Trophoblast cell (in vitro differentiated cells and primary cell): ENCODE measurements at regions not wholly inside any gene's neighbourhood (a gene's known extent, or its start where the extent isn't known, plus 50 kb on each side); places are given as distances from the start of the nearest gene placed in this dataset.

Experiments
- DNase-seq, 2 donors: peaks; one replicate each; pipeline ENCODE4 v3.0.0-alpha.2; 2016
- H2AFZ ChIP-seq: 2 replicates; pipeline ENCODE4 v1.6.1; 2013; ENCODE audit warnings: low read length, moderate library complexity, mild to moderate bottlenecking; ENCODE audit not compliant: insufficient read depth, poor library complexity
- H2AK5ac ChIP-seq: 2 replicates; pipeline ENCODE4 v1.6.1; 2013; ENCODE audit warnings: mild to moderate bottlenecking, low read length
- H2BK120ac ChIP-seq: 2 replicates; pipeline ENCODE4 v1.6.1; 2013; ENCODE audit warnings: low read length, mild to moderate bottlenecking, moderate library complexity; ENCODE audit not compliant: insufficient read depth, poor library complexity
- H2BK12ac ChIP-seq: 2 replicates; pipeline ENCODE4 v1.6.1; 2013; ENCODE audit warnings: mild to moderate bottlenecking, low read length, moderate library complexity
- H2BK5ac ChIP-seq: 2 replicates; pipeline ENCODE4 v1.6.1; 2013; ENCODE audit warnings: low read length, low read depth, moderate library complexity, mild to moderate bottlenecking; ENCODE audit not compliant: poor library complexity
- H3K14ac ChIP-seq: 2 replicates; pipeline ENCODE4 v1.6.1; 2013; ENCODE audit warnings: mild to moderate bottlenecking, low read length
- H3K18ac ChIP-seq: 2 replicates; pipeline ENCODE4 v1.6.1; 2013; ENCODE audit warnings: mild to moderate bottlenecking, low read length
- H3K23ac ChIP-seq: 2 replicates; pipeline ENCODE4 v1.6.1; 2013; ENCODE audit warnings: low read length
- H3K27ac ChIP-seq: 2 replicates; pipeline ENCODE4 v1.5.1; 2013; ENCODE audit warnings: low read depth, mild to moderate bottlenecking, inconsistent platforms, low read length, moderate library complexity
- H3K27me3 ChIP-seq: 2 replicates; pipeline ENCODE4 v1.6.1; 2013; ENCODE audit warnings: inconsistent platforms, mild to moderate bottlenecking, low read length, moderate library complexity; ENCODE audit not compliant: insufficient read depth
- H3K36me3 ChIP-seq, 2 experiments: 1 replicate in 1 of 2; 2 replicates in 1 of 2; pipeline ENCODE4 v1.6.1; 2013; ENCODE audit warnings: low read length in 2 of 2, mild to moderate bottlenecking in 2 of 2, moderate library complexity in 1 of 2; ENCODE audit not compliant: insufficient read depth in 2 of 2, control insufficient read depth in 1 of 2
- H3K4ac ChIP-seq: 2 replicates; pipeline ENCODE4 v1.6.1; 2013; ENCODE audit warnings: low read depth, mild to moderate bottlenecking, low read length, moderate library complexity
- H3K4me1 ChIP-seq, 2 experiments: 1 replicate in 1 of 2; 2 replicates in 1 of 2; pipeline ENCODE4 v1.6.1; 2013; ENCODE audit warnings: low read length in 2 of 2, mild to moderate bottlenecking in 2 of 2, moderate library complexity in 1 of 2; ENCODE audit not compliant: insufficient read depth in 2 of 2, control insufficient read depth in 1 of 2
- H3K4me2 ChIP-seq: 2 replicates; pipeline ENCODE4 v1.6.1; 2013; ENCODE audit warnings: inconsistent platforms, mild to moderate bottlenecking, low read length, moderate library complexity
- H3K4me3 ChIP-seq: 2 replicates; pipeline ENCODE4 v1.5.1; 2013; ENCODE audit warnings: mild to moderate bottlenecking, low read depth, low read length, inconsistent platforms
- H3K79me1 ChIP-seq: one replicate; pipeline ENCODE4 v1.6.1; 2013; ENCODE audit warnings: low read length
- H3K79me2 ChIP-seq: 2 replicates; pipeline ENCODE4 v1.6.1; 2013; ENCODE audit warnings: low read length, mild to moderate bottlenecking; ENCODE audit not compliant: control insufficient read depth, insufficient read depth, poor library complexity
- H3K9ac ChIP-seq: 2 replicates; pipeline ENCODE4 v1.6.1; 2013; ENCODE audit warnings: mild to moderate bottlenecking, low read length
- H3K9me3 ChIP-seq: 2 replicates; pipeline ENCODE4 v1.6.1; 2013; ENCODE audit warnings: low read depth, mild to moderate bottlenecking, control low read depth, inconsistent platforms, low read length; ENCODE audit not compliant: insufficient read depth
- H4K12ac ChIP-seq: 2 replicates; pipeline ENCODE4 v1.6.1; 2013; ENCODE audit warnings: low read depth, mild to moderate bottlenecking, low read length, moderate library complexity
- H4K8ac ChIP-seq: 2 replicates; pipeline ENCODE4 v1.6.1; 2013; ENCODE audit warnings: low read depth, mild to moderate bottlenecking, low read length, moderate library complexity
- H4K91ac ChIP-seq: one replicate; pipeline ENCODE4 v1.6.1; 2013; ENCODE audit warnings: low read depth, mild to moderate bottlenecking, low read length, moderate library complexity
- WGBS: extraction: QIAGEN DNeasy Blood & Tissue Kit; methylation state at CpG from one replicate; pipeline ENCODE4 v1.1.7; 2013; ENCODE audit warnings: missing lambda C conversion rate; ENCODE audit not compliant: insufficient read length, insufficient coverage; ENCODE audit errors: extremely low coverage; 5-methylcytosine and 5-hydroxymethylcytosine counted together

DNA sequence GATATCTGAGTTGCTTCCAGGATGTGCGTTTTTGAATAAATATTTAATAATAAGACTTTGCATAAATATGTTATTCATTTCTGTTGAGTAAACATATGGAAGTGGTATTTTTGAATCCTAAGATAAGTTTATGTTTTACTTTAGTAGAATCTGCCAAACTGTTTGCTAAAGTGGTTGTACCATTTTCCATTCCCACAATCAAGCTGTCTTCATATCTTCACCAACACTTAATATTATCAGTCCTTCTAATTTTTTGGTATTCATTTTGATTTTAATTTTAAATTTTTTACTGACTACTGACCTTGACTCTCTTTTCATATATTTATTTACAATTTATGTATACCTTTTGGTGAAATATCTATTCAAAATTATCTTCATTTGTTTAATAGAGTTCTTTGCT is 293.9 kb upstream of the PTCHD4 start:
- Histone ChIP-seq H3K23ac (no peak overlapping the region), H2AK5ac (no peak overlapping the region), H4K8ac (no peak overlapping the region), H2BK5ac (no peak overlapping the region), H2AFZ (no peak overlapping the region), H3K18ac (no peak overlapping the region), H3K4me3 (no peak overlapping the region), H3K79me1 (no peaks in the 10 kb centered on the region), H3K27ac (no peak overlapping the region), H3K4ac (no peak overlapping the region), H4K91ac (no peak overlapping the region), H3K36me3 (no peaks in the 10 kb centered on the region), H2BK120ac (no peak overlapping the region), H3K9me3 (no peaks in the 10 kb centered on the region), H3K14ac (no peak overlapping the region), H3K79me2 (no peaks in the 10 kb centered on the region), H3K4me2 (no peak overlapping the region), H2BK12ac (no peak overlapping the region), H3K9ac (no peak overlapping the region), H3K27me3 (no peaks in the 10 kb centered on the region), H4K12ac (no peak overlapping the region), H3K4me1 (no peaks in the 10 kb centered on the region)
- no peak for DNase-seq
- WGBS, result no CpG with 5 or more reads among the region's 1 CpG

DNA sequence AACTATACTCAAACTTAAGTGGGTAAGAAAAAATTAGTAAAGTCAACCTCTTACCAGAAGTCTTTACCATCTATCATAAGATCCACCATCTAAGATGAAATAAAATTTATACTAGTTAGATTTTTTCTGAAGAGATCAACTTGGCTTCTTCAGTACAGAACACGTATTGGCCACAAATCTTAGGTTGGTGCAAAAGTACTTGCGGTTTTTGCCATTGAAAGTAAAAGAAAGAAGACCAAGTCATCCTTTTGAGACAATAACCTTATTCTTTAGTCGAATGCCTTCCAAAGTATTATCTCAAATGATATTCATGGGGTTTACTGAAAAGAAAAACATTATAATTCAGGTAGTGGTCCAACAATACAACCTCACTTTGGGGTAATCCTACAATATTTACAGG is 292.6 kb upstream of the PTCHD4 start:
- WGBS, result no CpG with 5 or more reads among the region's 3 CpGs
- Histone ChIP-seq H3K27ac (no peak overlapping the region), H3K14ac (no peak overlapping the region), H4K12ac (no peak overlapping the region), H4K8ac (no peak overlapping the region), H2BK120ac (no peak overlapping the region), H3K4me1 (no peaks in the 10 kb centered on the region), H3K36me3 (no peaks in the 10 kb centered on the region), H3K18ac (no peak overlapping the region), H3K4me2 (no peak overlapping the region), H3K4me3 (no peak overlapping the region), H3K9me3 (no peaks in the 10 kb centered on the region), H3K23ac (no peak overlapping the region), H2AK5ac (no peak overlapping the region), H4K91ac (no peak overlapping the region), H3K79me2 (no peaks in the 10 kb centered on the region), H3K27me3 (no peaks in the 10 kb centered on the region), H3K4ac (no peak overlapping the region), H2AFZ (no peak overlapping the region), H2BK5ac (no peak overlapping the region), H2BK12ac (no peak overlapping the region), H3K79me1 (no peaks in the 10 kb centered on the region), H3K9ac (no peak overlapping the region)
- DNase-seq, result no peak

DNA sequence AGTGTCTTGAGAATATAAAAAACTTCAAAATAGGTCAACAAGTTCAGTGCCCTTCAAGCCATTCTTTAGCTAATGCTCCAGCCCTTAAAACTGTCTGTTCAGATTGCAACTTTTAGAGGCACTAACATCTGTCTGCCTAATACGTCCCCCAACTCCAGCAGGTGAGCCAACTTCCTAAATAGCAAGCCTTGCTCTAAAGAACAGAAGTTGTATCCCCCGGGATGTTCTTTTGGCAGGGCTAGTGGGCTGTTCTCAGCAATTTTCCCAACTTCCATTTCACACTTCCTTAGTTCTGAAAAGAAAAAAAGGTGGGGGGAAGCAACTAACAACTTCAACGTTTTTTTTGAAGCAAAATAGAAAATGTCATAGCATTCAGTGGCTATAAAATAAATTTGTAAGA is 290.0 kb upstream of the PTCHD4 start:
- Histone ChIP-seq H3K4me3 (no peak overlapping the region), H3K36me3 (no peaks in the 10 kb centered on the region), H3K14ac (no peak overlapping the region), H3K79me2 (no peaks in the 10 kb centered on the region), H3K18ac (no peak overlapping the region), H3K9ac (no peak overlapping the region), H3K4ac (no peak overlapping the region), H4K91ac (no peak overlapping the region), H2BK12ac (no peak overlapping the region), H2AFZ (no peak overlapping the region), H3K4me1 (no peaks in the 10 kb centered on the region), H3K27ac (no peak overlapping the region), H4K8ac (no peak overlapping the region), H2BK120ac (no peak overlapping the region), H3K27me3 (no peaks in the 10 kb centered on the region), H3K79me1 (no peaks in the 10 kb centered on the region), H2BK5ac (no peak overlapping the region), H3K4me2 (no peak overlapping the region), H3K9me3 (no peaks in the 10 kb centered on the region), H3K23ac (no peak overlapping the region), H4K12ac (no peak overlapping the region), H2AK5ac (no peak overlapping the region)
- DNase-seq, result no peak
- WGBS, result no CpG with 5 or more reads among the region's 3 CpGs

DNA sequence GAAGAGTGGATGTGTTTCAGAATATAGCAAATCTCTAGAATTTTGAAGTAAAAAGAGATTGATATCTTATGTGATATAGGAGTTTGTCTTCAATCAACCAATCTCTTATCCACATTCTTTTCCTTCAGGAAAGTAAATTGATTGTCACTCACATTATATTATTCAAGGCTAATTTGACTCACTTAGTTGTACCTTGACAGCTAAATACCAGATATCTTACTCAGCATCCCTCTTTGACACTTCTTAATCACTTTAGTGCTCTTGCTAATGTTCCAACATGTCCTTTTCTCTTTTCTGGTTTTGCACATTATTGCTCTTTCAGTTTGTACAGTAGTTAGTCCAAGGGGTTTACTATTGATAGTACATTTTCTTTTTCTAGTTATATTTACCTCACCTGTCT is 286.9 kb upstream of the PTCHD4 start:
- Histone ChIP-seq H3K9ac (no peak overlapping the region), H2AK5ac (no peak overlapping the region), H4K8ac (no peak overlapping the region), H3K27me3 (no peaks in the 10 kb centered on the region), H2BK12ac (no peak overlapping the region), H3K36me3 (no peaks in the 10 kb centered on the region), H3K4me1 (no peaks in the 10 kb centered on the region), H3K27ac (no peak overlapping the region), H2AFZ (no peak overlapping the region), H3K79me1 (no peaks in the 10 kb centered on the region), H2BK5ac (no peak overlapping the region), H3K9me3 (no peaks in the 10 kb centered on the region), H3K14ac (no peak overlapping the region), H4K12ac (no peak overlapping the region), H3K4ac (no peak overlapping the region), H3K4me3 (no peak overlapping the region), H3K4me2 (no peak overlapping the region), H2BK120ac (no peak overlapping the region), H4K91ac (no peak overlapping the region), H3K79me2 (no peaks in the 10 kb centered on the region), H3K18ac (no peak overlapping the region), H3K23ac (no peak overlapping the region)
- no peak for DNase-seq
